Caco-2 (cell line): ENCODE measurements at regions not wholly inside any gene's neighbourhood (a gene's known extent, or its start where the extent isn't known, plus 50 kb on each side); places are given as distances from the start of the nearest gene placed in this dataset.

Experiments
- BruUV-seq: library from RNA; stranded (reverse); fragments of 400-500 nt; replicated peaks from 2 replicates; lab custom pipeline; 2021; lab: Mats Ljungman, UMichigan
- CTCF ChIA-PET: fragments of 300-600 bp; sonication (Branson Sonifier 250); formaldehyde crosslinking; loops from one replicate; lab custom pipeline; 2022; ENCODE audit warnings: antibody characterized with exemption; lab: Charles Lee
- POLR2A ChIA-PET: fragments of 300-600 bp; sonication (Branson Sonifier 250); formaldehyde crosslinking; loops from one replicate; lab custom pipeline; 2022; ENCODE audit warnings: antibody characterized with exemption; lab: Charles Lee
- DNase-seq, 2 experiments: peaks; one replicate each; pipeline versions ENCODE4 v3.0.0 to v3.0.0-alpha.2; 2020 to 2022
- H3K27me3 ChIP-seq: replicated peaks from 2 replicates; pipeline ENCODE4 v1.6.0; 2011; ENCODE audit warnings: low read length; ENCODE audit not compliant: control insufficient read depth, insufficient read depth
- H3K36me3 ChIP-seq: 2 replicates; pipeline ENCODE4 v1.5.1; 2011; ENCODE audit warnings: low read length; ENCODE audit not compliant: control insufficient read depth, insufficient read depth
- H3K4me1 ChIP-seq: fragments of 250-450 bp; sonication (Bioruptor Pico); 2 replicates; pipeline ENCODE4 v1.5.1; 2020; ENCODE audit warnings: mild to moderate bottlenecking
- H3K4me3 ChIP-seq: 2 replicates; pipeline ENCODE4 v1.5.1; 2011; ENCODE audit warnings: low read depth, mild to moderate bottlenecking, control low read depth, low read length
- H3K9me3 ChIP-seq: fragments of 250-450 bp; sonication (Bioruptor Pico); 2 replicates; pipeline ENCODE4 v1.5.1; 2020; ENCODE audit warnings: mild to moderate bottlenecking, moderate library complexity
- H3K27ac Mint-ChIP-seq: one replicate; pipeline ENCODE4 v1.8.0; 2022; ENCODE audit warnings: mixed read lengths; ENCODE audit not compliant: unreplicated experiment
- H3K27me3 Mint-ChIP-seq: one replicate; pipeline ENCODE4 v1.8.0; 2022; ENCODE audit warnings: mixed read lengths; ENCODE audit not compliant: insufficient read depth, unreplicated experiment
- H3K36me3 Mint-ChIP-seq: one replicate; pipeline ENCODE4 v1.8.0; 2022; ENCODE audit warnings: mild to moderate bottlenecking, mixed read lengths; ENCODE audit not compliant: insufficient read depth, unreplicated experiment
- H3K4me1 Mint-ChIP-seq: one replicate; pipeline ENCODE4 v1.8.0; 2022; ENCODE audit warnings: low read depth, mixed read lengths; ENCODE audit not compliant: unreplicated experiment
- H3K4me3 Mint-ChIP-seq: one replicate; pipeline ENCODE4 v1.8.0; 2022; ENCODE audit warnings: mild to moderate bottlenecking, moderate library complexity, mixed read lengths; ENCODE audit not compliant: unreplicated experiment
- H3K9me3 Mint-ChIP-seq: one replicate; pipeline ENCODE4 v1.8.0; 2022; ENCODE audit warnings: mixed read lengths; ENCODE audit not compliant: unreplicated experiment
- intact Hi-C: fragments of 100-400 bp; cut with micrococcal nuclease; formaldehyde crosslinking; loops from one replicate; pipeline ENCODE4 v1.10.0; 2022; ENCODE audit not compliant: unreplicated experiment
- TF ChIP-seq, protein P1 (sequence below), 2 experiments: fragments of 200-600 bp in 1 of 2; IDR thresholded peaks; 1 replicate in 1 of 2; 2 replicates in 1 of 2; pipeline versions ENCODE4 v1.5.1 to v1.8.0; 2011 to 2022; ENCODE audit warnings: antibody characterized with exemption in 1 of 2, control low read depth in 1 of 2, inconsistent platforms in 1 of 2, low read depth in 1 of 2, low read length in 1 of 2, mild to moderate bottlenecking in 1 of 2, moderate library complexity in 1 of 2; ENCODE audit not compliant: insufficient read depth in 1 of 2, severe bottlenecking in 1 of 2, unreplicated experiment in 1 of 2

DNA sequence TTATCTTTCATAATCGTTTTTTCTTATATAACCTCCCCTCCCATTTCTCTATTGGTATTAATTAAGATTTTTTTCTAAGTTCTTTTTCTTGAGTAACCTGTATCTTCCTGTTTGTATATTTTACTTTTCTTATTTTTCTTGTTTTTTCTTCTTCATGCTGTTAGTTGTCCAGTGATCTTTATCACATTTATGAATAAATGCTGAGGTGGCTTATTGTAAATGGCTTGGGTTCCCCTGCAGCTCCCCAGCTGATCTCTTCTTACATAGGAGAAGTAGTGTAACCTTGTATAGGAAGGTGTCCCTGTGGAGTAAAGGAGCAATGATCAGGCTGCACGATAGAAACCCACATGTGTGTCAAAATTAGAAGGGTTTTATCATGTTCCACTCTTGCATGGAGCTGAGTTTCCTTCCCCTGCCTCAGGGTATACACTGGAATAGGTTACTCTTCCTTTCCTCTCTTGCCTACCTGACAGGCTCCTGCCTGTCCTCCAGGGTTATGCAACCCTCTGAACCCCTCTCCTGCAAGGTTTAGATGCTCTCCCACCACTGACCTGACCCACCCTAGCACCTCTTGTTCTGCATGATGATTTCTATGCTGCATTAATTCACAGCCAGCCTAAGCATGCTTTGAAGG, 334.8 kb upstream of the RGS6 start:
- Histone ChIP-seq H3K4me3 (no peak overlapping the region), H3K27me3 (no peaks in the 10 kb centered on the region), H3K9me3 (peaks cover 11% of the 10 kb centered on the region), H3K36me3 (no peaks in the 10 kb centered on the region), H3K4me1 (peaks cover 4% of the 10 kb centered on the region; the same call in 1 of the 2 replicates)
- no peak overlapping the region for H3K27ac Mint-ChIP-seq
- no peaks in the 10 kb centered on the region for H3K27me3 Mint-ChIP-seq
- TF ChIP-seq, protein P1, sequence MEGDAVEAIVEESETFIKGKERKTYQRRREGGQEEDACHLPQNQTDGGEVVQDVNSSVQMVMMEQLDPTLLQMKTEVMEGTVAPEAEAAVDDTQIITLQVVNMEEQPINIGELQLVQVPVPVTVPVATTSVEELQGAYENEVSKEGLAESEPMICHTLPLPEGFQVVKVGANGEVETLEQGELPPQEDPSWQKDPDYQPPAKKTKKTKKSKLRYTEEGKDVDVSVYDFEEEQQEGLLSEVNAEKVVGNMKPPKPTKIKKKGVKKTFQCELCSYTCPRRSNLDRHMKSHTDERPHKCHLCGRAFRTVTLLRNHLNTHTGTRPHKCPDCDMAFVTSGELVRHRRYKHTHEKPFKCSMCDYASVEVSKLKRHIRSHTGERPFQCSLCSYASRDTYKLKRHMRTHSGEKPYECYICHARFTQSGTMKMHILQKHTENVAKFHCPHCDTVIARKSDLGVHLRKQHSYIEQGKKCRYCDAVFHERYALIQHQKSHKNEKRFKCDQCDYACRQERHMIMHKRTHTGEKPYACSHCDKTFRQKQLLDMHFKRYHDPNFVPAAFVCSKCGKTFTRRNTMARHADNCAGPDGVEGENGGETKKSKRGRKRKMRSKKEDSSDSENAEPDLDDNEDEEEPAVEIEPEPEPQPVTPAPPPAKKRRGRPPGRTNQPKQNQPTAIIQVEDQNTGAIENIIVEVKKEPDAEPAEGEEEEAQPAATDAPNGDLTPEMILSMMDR (IDR thresholded peaks at IDR 0.05; ENCODE audit: insufficient read depth in 1 of 2, low read depth in 1 of 2, low read length in 1 of 2, severe bottlenecking in 1 of 2, unreplicated experiment in 1 of 2), result no peak
- H3K36me3 Mint-ChIP-seq, result peaks cover 12% of the 10 kb centered on the region
- peaks cover 28% of the 10 kb centered on the region for H3K9me3 Mint-ChIP-seq
- peaks cover 24% of the 10 kb centered on the region for H3K4me1 Mint-ChIP-seq
- POLR2A ChIA-PET, result no interaction called here
- no peak for DNase-seq
- intact Hi-C loops, result no loop called here
- no peak overlapping the region for H3K4me3 Mint-ChIP-seq
- no TSS peak for BruUV-seq
- CTCF ChIA-PET, result no interaction called here

DNA sequence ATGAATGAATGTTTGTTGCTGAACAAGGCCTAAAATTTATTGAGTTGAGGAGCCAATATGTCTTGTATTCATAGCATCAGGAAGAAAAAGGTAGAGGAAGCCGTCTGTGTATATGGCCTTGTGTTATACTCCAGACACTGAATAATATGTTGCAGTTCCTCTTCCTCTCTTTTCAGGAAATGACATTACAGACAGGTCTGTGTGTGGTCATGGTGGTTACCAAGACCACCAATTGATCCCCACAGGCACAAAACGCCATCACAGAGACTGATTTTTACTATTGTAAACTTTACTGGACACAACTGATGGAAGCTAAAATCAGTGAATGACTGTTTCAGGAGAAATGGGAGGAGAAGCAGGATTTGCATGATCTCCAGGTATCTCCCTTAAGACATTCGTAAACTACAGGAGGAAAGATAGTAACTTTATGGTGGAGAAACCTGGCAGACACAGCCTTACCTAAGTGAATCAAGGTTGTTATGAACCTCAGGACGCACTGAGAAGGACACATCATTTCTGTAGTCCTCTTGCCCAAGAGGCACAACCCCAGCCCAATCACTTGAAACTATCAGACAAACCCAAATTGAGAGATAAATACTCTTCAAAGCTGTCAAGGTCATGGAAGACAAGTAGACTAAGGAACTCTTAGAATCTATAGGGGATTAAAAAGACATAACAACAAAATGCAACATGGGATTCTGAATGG, 334.1 kb upstream of the RGS6 start:
- Mint-ChIP-seq H3K9me3 (peaks cover 28% of the 10 kb centered on the region), H3K4me1 (peaks cover 24% of the 10 kb centered on the region), H3K27ac (no peak overlapping the region), H3K36me3 (peaks cover 12% of the 10 kb centered on the region), H3K27me3 (no peaks in the 10 kb centered on the region), H3K4me3 (no peak overlapping the region)
- Histone ChIP-seq H3K9me3 (peaks cover 11% of the 10 kb centered on the region), H3K36me3 (no peaks in the 10 kb centered on the region), H3K27me3 (no peaks in the 10 kb centered on the region), H3K4me1 (no peaks in the 10 kb centered on the region), H3K4me3 (no peak overlapping the region)
- intact Hi-C loops, result no loop called here
- TF ChIP-seq, protein P1 (IDR thresholded peaks at IDR 0.05; ENCODE audit: insufficient read depth in 1 of 2, low read depth in 1 of 2, low read length in 1 of 2, severe bottlenecking in 1 of 2, unreplicated experiment in 1 of 2), result no peak
- CTCF ChIA-PET, result no interaction called here
- POLR2A ChIA-PET, result no interaction called here
- no TSS peak for BruUV-seq
- DNase-seq, result no peak

GRCh38 chr14:71600309-71600708, 331.9 kb upstream of the RGS6 start:
- ChIA-PET CTCF (no interaction called here), POLR2A (no interaction called here)
- Histone ChIP-seq H3K4me1 (no peaks in the 10 kb centered on the region), H3K36me3 (no peaks in the 10 kb centered on the region), H3K9me3 (peaks cover 11% of the 10 kb centered on the region), H3K27me3 (no peaks in the 10 kb centered on the region), H3K4me3 (no peak overlapping the region)
- Mint-ChIP-seq H3K4me3 (no peak overlapping the region), H3K4me1 (peaks cover 27% of the 10 kb centered on the region), H3K27me3 (no peaks in the 10 kb centered on the region), H3K27ac (no peak overlapping the region), H3K9me3 (peaks cover 28% of the 10 kb centered on the region), H3K36me3 (peaks cover 17% of the 10 kb centered on the region)
- no TSS peak for BruUV-seq
- intact Hi-C loops, result no loop called here
- DNase-seq, result no peak
- TF ChIP-seq, protein P1 (IDR thresholded peaks at IDR 0.05; ENCODE audit: insufficient read depth in 1 of 2, low read depth in 1 of 2, low read length in 1 of 2, severe bottlenecking in 1 of 2, unreplicated experiment in 1 of 2), result no peak
